DND-41 (cell line): ENCODE measurements at regions not wholly inside any gene's neighbourhood (a gene's known extent, or its start where the extent isn't known, plus 50 kb on each side); places are given as distances from the start of the nearest gene placed in this dataset.

Experiments
- ATAC-seq: fragments of 200-7000 bp; cut with Tn5 transposase; 3 replicates; pipeline ENCODE4 v1.9.1; 2021; ENCODE audit warnings: low read depth; ENCODE audit not compliant: insufficient read depth
- DNase-seq: peaks from one replicate; pipeline ENCODE4 v3.0.0-alpha.2; 2020
- H2AFZ ChIP-seq: 2 replicates; pipeline ENCODE4 v1.6.0; 2012; ENCODE audit warnings: low read depth, low read length
- H3K27ac ChIP-seq: 2 replicates; pipeline ENCODE4 v1.5.1; 2012; ENCODE audit warnings: low read length, inconsistent platforms
- H3K27me3 ChIP-seq: fragments of 200-600 bp; sonication (generic); 2 replicates; pipeline ENCODE4 v1.6.0; 2012; ENCODE audit warnings: low read length, mild to moderate bottlenecking, inconsistent platforms; ENCODE audit not compliant: insufficient read depth, poor library complexity
- H3K36me3 ChIP-seq: 2 replicates; pipeline ENCODE4 v1.5.1; 2012; ENCODE audit warnings: low read length, inconsistent platforms; ENCODE audit not compliant: insufficient read depth
- H3K4me1 ChIP-seq: 2 replicates; pipeline ENCODE4 v1.5.1; 2012; ENCODE audit warnings: mild to moderate bottlenecking, low read length; ENCODE audit not compliant: insufficient read depth
- H3K4me2 ChIP-seq: 2 replicates; pipeline ENCODE4 v1.6.0; 2012; ENCODE audit warnings: mild to moderate bottlenecking, moderate library complexity, low read length, inconsistent platforms; ENCODE audit not compliant: insufficient read depth
- H3K4me3 ChIP-seq, 2 experiments: fragments of 200-600 bp in 1 of 2; shearing (Covaris generic) in 1 of 2; 2 replicates each; pipeline ENCODE4 v1.5.1; 2012 to 2016; ENCODE audit warnings: inconsistent platforms in 2 of 2, low read length in 2 of 2, mild to moderate bottlenecking in 2 of 2, low read depth in 1 of 2, moderate library complexity in 1 of 2
- H3K79me2 ChIP-seq: 2 replicates; pipeline ENCODE4 v1.6.0; 2012; ENCODE audit warnings: low read length, inconsistent platforms; ENCODE audit not compliant: insufficient read depth
- H3K9ac ChIP-seq: 2 replicates; pipeline ENCODE4 v1.6.0; 2012; ENCODE audit warnings: low read depth, mild to moderate bottlenecking, inconsistent platforms, low read length, moderate library complexity
- H3K9me3 ChIP-seq: 2 replicates; pipeline ENCODE4 v1.5.1; 2012; ENCODE audit warnings: low read length, moderate library complexity, mild to moderate bottlenecking, inconsistent platforms; ENCODE audit not compliant: insufficient read depth, severe bottlenecking
- H4K20me1 ChIP-seq: 2 replicates; pipeline ENCODE4 v1.6.0; 2012; ENCODE audit warnings: low read length; ENCODE audit not compliant: insufficient read depth
- EZH2 ChIP-seq: IDR thresholded peaks from 3 replicates; pipeline ENCODE4 v1.6.1; 2012; ENCODE audit warnings: borderline replicate concordance, low read depth, mild to moderate bottlenecking, moderate library complexity, low read length, inconsistent platforms; ENCODE audit not compliant: severe bottlenecking
- TF ChIP-seq, protein P1 (sequence below): IDR thresholded peaks from 2 replicates; pipeline ENCODE4 v1.5.1; 2012; ENCODE audit warnings: borderline replicate concordance, low read length, moderate library complexity, mild to moderate bottlenecking; ENCODE audit not compliant: poor library complexity, severe bottlenecking; ENCODE audit errors: extremely low read depth

GRCh38 chr6:6909111-6909510 is 198.7 kb upstream of the RREB1 start:
- Histone ChIP-seq H4K20me1 (no peaks in the 10 kb centered on the region), H3K4me2 (no peak overlapping the region), H3K4me1 (no peaks in the 10 kb centered on the region), H2AFZ (no peak overlapping the region), H3K27me3 (no peaks in the 10 kb centered on the region), H3K9me3 (no peaks in the 10 kb centered on the region), H3K27ac (no peak overlapping the region), H3K9ac (no peak overlapping the region), H3K36me3 (no peaks in the 10 kb centered on the region), H3K79me2 (no peaks in the 10 kb centered on the region), H3K4me3 (no peak overlapping the region)
- TF ChIP-seq EZH2: no peak
- TF ChIP-seq, protein P1, sequence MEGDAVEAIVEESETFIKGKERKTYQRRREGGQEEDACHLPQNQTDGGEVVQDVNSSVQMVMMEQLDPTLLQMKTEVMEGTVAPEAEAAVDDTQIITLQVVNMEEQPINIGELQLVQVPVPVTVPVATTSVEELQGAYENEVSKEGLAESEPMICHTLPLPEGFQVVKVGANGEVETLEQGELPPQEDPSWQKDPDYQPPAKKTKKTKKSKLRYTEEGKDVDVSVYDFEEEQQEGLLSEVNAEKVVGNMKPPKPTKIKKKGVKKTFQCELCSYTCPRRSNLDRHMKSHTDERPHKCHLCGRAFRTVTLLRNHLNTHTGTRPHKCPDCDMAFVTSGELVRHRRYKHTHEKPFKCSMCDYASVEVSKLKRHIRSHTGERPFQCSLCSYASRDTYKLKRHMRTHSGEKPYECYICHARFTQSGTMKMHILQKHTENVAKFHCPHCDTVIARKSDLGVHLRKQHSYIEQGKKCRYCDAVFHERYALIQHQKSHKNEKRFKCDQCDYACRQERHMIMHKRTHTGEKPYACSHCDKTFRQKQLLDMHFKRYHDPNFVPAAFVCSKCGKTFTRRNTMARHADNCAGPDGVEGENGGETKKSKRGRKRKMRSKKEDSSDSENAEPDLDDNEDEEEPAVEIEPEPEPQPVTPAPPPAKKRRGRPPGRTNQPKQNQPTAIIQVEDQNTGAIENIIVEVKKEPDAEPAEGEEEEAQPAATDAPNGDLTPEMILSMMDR: no peak
- ATAC-seq (no peak), DNase-seq (no peak)

- Histone ChIP-seq H3K9ac (no peak overlapping the region), H3K4me2 (no peak overlapping the region), H3K27me3 (no peaks in the 10 kb centered on the region), H3K9me3 (no peaks in the 10 kb centered on the region), H2AFZ (no peak overlapping the region), H4K20me1 (no peaks in the 10 kb centered on the region), H3K79me2 (no peaks in the 10 kb centered on the region), H3K27ac (no peak overlapping the region), H3K36me3 (no peaks in the 10 kb centered on the region), H3K4me1 (no peaks in the 10 kb centered on the region), H3K4me3 (no peak overlapping the region)
- no peak for TF ChIP-seq EZH2
- TF ChIP-seq, protein P1: no peak
- no peak for DNase-seq
- ATAC-seq: no peak
Measured at GRCh38 chr6:6910734-6911295, 196.9 kb upstream of the RREB1 start.

DNA sequence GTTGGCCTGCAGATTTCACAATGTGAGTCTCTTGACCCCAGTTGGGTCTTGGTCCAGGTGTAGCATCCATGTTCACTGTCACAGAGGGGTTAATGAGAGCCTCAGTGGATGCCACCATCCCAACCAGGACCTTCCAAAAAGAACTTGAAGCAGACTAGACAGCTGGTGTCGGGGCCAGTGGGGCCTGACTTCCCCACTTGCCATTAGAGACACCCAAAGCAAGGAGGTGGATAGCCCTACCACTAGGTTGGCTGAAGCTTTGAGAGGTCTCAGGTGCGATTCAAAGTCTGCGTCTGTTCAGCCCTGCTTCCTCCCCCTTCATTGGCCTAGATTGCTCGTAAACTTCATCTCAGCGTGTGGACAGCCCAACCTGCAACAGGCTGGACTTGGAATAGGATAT is 196.4 kb upstream of the RREB1 start:
- H3K4me2 ChIP-seq: no peak overlapping the region
- H3K4me1 ChIP-seq: no peaks in the 10 kb centered on the region
- H3K27me3 ChIP-seq: no peaks in the 10 kb centered on the region
- ATAC-seq (no peak), DNase-seq (no peak)
- H3K27ac ChIP-seq: no peak overlapping the region
- no peak overlapping the region for H3K9ac ChIP-seq
- H3K9me3 ChIP-seq: no peaks in the 10 kb centered on the region
- no peaks in the 10 kb centered on the region for H3K36me3 ChIP-seq
- no peak for TF ChIP-seq EZH2
- TF ChIP-seq, protein P1: no peak
- no peaks in the 10 kb centered on the region for H4K20me1 ChIP-seq
- no peaks in the 10 kb centered on the region for H3K79me2 ChIP-seq
- no peak overlapping the region for H2AFZ ChIP-seq
- H3K4me3 ChIP-seq: no peak overlapping the region
